Breast epithelium (tissue), 3 donors: ENCODE measurements at regions not wholly inside any gene's neighbourhood (a gene's known extent, or its start where the extent isn't known, plus 50 kb on each side); places are given as distances from the start of the nearest gene placed in this dataset.

Experiments used
- POLR2A ChIP-seq: fragments of 450-650 bp; IDR thresholded peaks from one replicate; pipeline ENCODE4 v1.6.1; 2016; ENCODE audit warnings: antibody characterized with exemption, mild to moderate bottlenecking, moderate library complexity
- POLR2AphosphoS5 ChIP-seq, 3 donors: sonication (generic); formaldehyde crosslinking; IDR thresholded peaks; one replicate each; pipeline ENCODE4 v1.6.1; 2017; ENCODE audit warnings: antibody characterized with exemption in 3 of 3
- TF ChIP-seq, protein P1 (sequence below), 3 donors: fragments of 450-650 bp; IDR thresholded peaks; one replicate each; pipeline ENCODE4 v1.5.1; 2016 to 2017; ENCODE audit warnings: antibody characterized with exemption in 3 of 3, mild to moderate bottlenecking in 3 of 3, moderate library complexity in 3 of 3

DNA sequence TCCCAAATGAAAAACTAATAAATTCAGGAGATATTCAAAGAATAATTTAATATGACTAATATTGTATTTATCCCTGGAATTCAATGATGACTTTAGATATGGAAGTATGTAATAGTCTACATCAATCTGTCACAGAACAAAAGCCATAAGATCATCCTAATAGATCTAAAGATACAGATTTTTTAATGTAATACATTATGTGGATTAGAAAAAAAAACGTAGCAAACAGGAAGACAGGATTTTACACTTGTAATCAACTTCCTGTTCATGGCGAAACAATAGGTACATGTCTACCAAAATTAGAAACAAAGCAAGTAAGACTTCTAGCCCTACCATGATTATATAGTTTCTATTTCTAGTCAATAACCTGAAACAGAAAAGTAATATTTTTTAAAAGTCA is 192.2 kb downstream of the TTC32 start:
- TF ChIP-seq, protein P1, sequence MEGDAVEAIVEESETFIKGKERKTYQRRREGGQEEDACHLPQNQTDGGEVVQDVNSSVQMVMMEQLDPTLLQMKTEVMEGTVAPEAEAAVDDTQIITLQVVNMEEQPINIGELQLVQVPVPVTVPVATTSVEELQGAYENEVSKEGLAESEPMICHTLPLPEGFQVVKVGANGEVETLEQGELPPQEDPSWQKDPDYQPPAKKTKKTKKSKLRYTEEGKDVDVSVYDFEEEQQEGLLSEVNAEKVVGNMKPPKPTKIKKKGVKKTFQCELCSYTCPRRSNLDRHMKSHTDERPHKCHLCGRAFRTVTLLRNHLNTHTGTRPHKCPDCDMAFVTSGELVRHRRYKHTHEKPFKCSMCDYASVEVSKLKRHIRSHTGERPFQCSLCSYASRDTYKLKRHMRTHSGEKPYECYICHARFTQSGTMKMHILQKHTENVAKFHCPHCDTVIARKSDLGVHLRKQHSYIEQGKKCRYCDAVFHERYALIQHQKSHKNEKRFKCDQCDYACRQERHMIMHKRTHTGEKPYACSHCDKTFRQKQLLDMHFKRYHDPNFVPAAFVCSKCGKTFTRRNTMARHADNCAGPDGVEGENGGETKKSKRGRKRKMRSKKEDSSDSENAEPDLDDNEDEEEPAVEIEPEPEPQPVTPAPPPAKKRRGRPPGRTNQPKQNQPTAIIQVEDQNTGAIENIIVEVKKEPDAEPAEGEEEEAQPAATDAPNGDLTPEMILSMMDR (IDR thresholded peaks at IDR 0.05) = no peak
- no peak for TF ChIP-seq POLR2A
- no peak for TF ChIP-seq POLR2AphosphoS5 (IDR thresholded peaks at IDR 0.05)
